WTC11 (cell line): ENCODE measurements at regions not wholly inside any gene's neighbourhood (a gene's known extent, or its start where the extent isn't known, plus 50 kb on each side); places are given as distances from the start of the nearest gene placed in this dataset.

ENCODE experiments used
- ATAC-seq: fragments of 200-7000 bp; cut with Tn5 transposase; 2 replicates; pipeline ENCODE4 v1.10.0; 2021; ENCODE audit warnings: mild to moderate bottlenecking, moderate library complexity
- CTCF ChIA-PET: fragments of 300-600 bp; sonication (Branson Sonifier 250); formaldehyde crosslinking; loops from one replicate; lab custom pipeline; 2021; ENCODE audit warnings: antibody characterized with exemption; lab: Charles Lee
- POLR2A ChIA-PET: fragments of 350-600 bp; sonication (Branson Sonifier 250); formaldehyde crosslinking; loops from one replicate; lab custom pipeline; 2021; ENCODE audit warnings: antibody characterized with exemption; lab: Charles Lee
- DNase-seq: peaks from one replicate; pipeline ENCODE4 v3.0.0; 2021; ENCODE audit warnings: low spot score
- H3K27ac Mint-ChIP-seq: 2 replicates; pipeline ENCODE4 v1.8.0; 2021; ENCODE audit warnings: mixed read lengths
- H3K27me3 Mint-ChIP-seq: 2 replicates; pipeline ENCODE4 v1.8.0; 2021; ENCODE audit warnings: low read depth, mild to moderate bottlenecking, moderate library complexity, mixed read lengths
- H3K36me3 Mint-ChIP-seq: 2 replicates; pipeline ENCODE4 v1.8.0; 2021; ENCODE audit warnings: mixed read lengths
- H3K4me1 Mint-ChIP-seq: 2 replicates; pipeline ENCODE4 v1.8.0; 2022; ENCODE audit warnings: mixed read lengths
- H3K4me3 Mint-ChIP-seq: 2 replicates; pipeline ENCODE4 v1.8.0; 2021; ENCODE audit warnings: mild to moderate bottlenecking, moderate library complexity, mixed read lengths
- H3K9me3 Mint-ChIP-seq: 2 replicates; pipeline ENCODE4 v1.8.0; 2021; ENCODE audit warnings: mixed read lengths
- ARID4B ChIP-seq: sonication (generic); formaldehyde crosslinking; IDR thresholded peaks from 2 replicates; pipeline ENCODE4 v1.8.0; 2023; ENCODE audit warnings: missing genetic modification reagents, mild to moderate bottlenecking, borderline replicate concordance
- CDX4 ChIP-seq: fragments of 250-450 bp; sonication (Bioruptor Pico); IDR thresholded peaks from 2 replicates; pipeline ENCODE4 v1.9.0; 2021; ENCODE audit warnings: moderate library complexity, mild to moderate bottlenecking, inconsistent platforms, borderline replicate concordance
- E2F5 ChIP-seq: sonication (generic); formaldehyde crosslinking; IDR thresholded peaks from 2 replicates; pipeline ENCODE4 v1.8.1; 2022; ENCODE audit warnings: mild to moderate bottlenecking, moderate library complexity, missing genetic modification reagents
- EMX1 ChIP-seq: fragments of 250-450 bp; sonication (Bioruptor Pico); IDR thresholded peaks from 2 replicates; pipeline ENCODE4 v1.8.0; 2021; ENCODE audit warnings: mild to moderate bottlenecking
- ERG ChIP-seq: fragments of 250-450 bp; sonication (Bioruptor Pico); IDR thresholded peaks from 2 replicates; pipeline ENCODE4 v1.8.0; 2021; ENCODE audit warnings: mild to moderate bottlenecking
- HMGXB4 ChIP-seq: sonication (generic); formaldehyde crosslinking; IDR thresholded peaks from 2 replicates; pipeline ENCODE4 v1.8.1; 2023; ENCODE audit warnings: mild to moderate bottlenecking, moderate library complexity, missing genetic modification reagents
- NR3C1 ChIP-seq: sonication (generic); formaldehyde crosslinking; conservative IDR thresholded peaks from 2 replicates; pipeline ENCODE4 v1.8.1; 2023; ENCODE audit warnings: low read depth, mild to moderate bottlenecking, missing genetic modification reagents
- OVOL2 ChIP-seq: fragments of 250-450 bp; sonication (Bioruptor Pico); IDR thresholded peaks from 2 replicates; pipeline ENCODE4 v1.9.0; 2021; ENCODE audit warnings: mild to moderate bottlenecking, borderline replicate concordance
- SOX15 ChIP-seq: fragments of 250-450 bp; sonication (Bioruptor Pico); IDR thresholded peaks from 2 replicates; pipeline ENCODE4 v1.9.0; 2021; ENCODE audit warnings: mild to moderate bottlenecking
- STAT6 ChIP-seq: sonication (generic); formaldehyde crosslinking; conservative IDR thresholded peaks from 2 replicates; pipeline ENCODE4 v1.8.1; 2023; ENCODE audit warnings: mild to moderate bottlenecking, low read depth, missing genetic modification reagents, moderate library complexity
- USF1 ChIP-seq: sonication (generic); formaldehyde crosslinking; IDR thresholded peaks from 2 replicates; pipeline ENCODE4 v1.8.0; 2022; ENCODE audit warnings: mild to moderate bottlenecking, missing genetic modification reagents
- ZBTB21 ChIP-seq: sonication (generic); formaldehyde crosslinking; IDR thresholded peaks from 2 replicates; pipeline ENCODE4 v1.8.1; 2023; ENCODE audit warnings: mild to moderate bottlenecking, missing genetic modification reagents, borderline replicate concordance
- ZNF219 ChIP-seq: sonication (generic); formaldehyde crosslinking; IDR thresholded peaks from 2 replicates; pipeline ENCODE4 v1.8.0; 2023; ENCODE audit warnings: missing genetic modification reagents, mild to moderate bottlenecking, borderline replicate concordance
- ZNF232 ChIP-seq: sonication (generic); formaldehyde crosslinking; IDR thresholded peaks from 2 replicates; pipeline ENCODE4 v1.8.0; 2022; ENCODE audit warnings: mild to moderate bottlenecking, missing genetic modification reagents
- ZNF423 ChIP-seq: fragments of 250-450 bp; sonication (Bioruptor Pico); IDR thresholded peaks from 2 replicates; pipeline ENCODE4 v2.1.2; 2022; ENCODE audit warnings: mild to moderate bottlenecking, moderate library complexity
- ZNF671 ChIP-seq: fragments of 250-450 bp; sonication (Bioruptor Pico); IDR thresholded peaks from 2 replicates; pipeline ENCODE4 v1.8.0; 2021; ENCODE audit warnings: mild to moderate bottlenecking
- ZSCAN18 ChIP-seq: fragments of 250-450 bp; sonication (Bioruptor Pico); IDR thresholded peaks from 2 replicates; pipeline ENCODE4 v2.1.2; 2022; ENCODE audit warnings: mild to moderate bottlenecking, moderate library complexity

- Mint-ChIP-seq H3K4me1 (peaks cover 23% of the 10 kb centered on the region), H3K9me3 (peaks cover 45% of the 10 kb centered on the region), H3K27ac (no peak overlapping the region), H3K4me3 (no peak overlapping the region), H3K36me3 (peaks cover 49% of the 10 kb centered on the region), H3K27me3 (peaks cover 9% of the 10 kb centered on the region; the same call in 1 of the 2 replicates)
- DNase-seq, result no peak
- ChIA-PET POLR2A (no interaction called here), CTCF (no interaction called here)
- TF ChIP-seq EMX1 (CRISPR knock-in tag), result no peak
- TF ChIP-seq ZNF232 (CRISPR knock-in tag), result no peak
- no peak for TF ChIP-seq ZNF423 (CRISPR knock-in tag)
- TF ChIP-seq OVOL2 (CRISPR knock-in tag), result no peak
- TF ChIP-seq ZSCAN18 (CRISPR knock-in tag), result no peak
- TF ChIP-seq STAT6, result no peak
- no peak for TF ChIP-seq SOX15 (CRISPR knock-in tag)
- no peak for TF ChIP-seq E2F5 (CRISPR knock-in tag)
- TF ChIP-seq NR3C1 (CRISPR knock-in tag), result no peak
- TF ChIP-seq ZNF219 (CRISPR knock-in tag), result no peak
- TF ChIP-seq USF1 (CRISPR knock-in tag), result no peak
- TF ChIP-seq ERG (CRISPR knock-in tag), result no peak
- no peak for TF ChIP-seq HMGXB4
- TF ChIP-seq ARID4B, result no peak
- TF ChIP-seq CDX4 (CRISPR knock-in tag), result no peak
- TF ChIP-seq ZBTB21 (CRISPR knock-in tag), result no peak
- no peak for TF ChIP-seq ZNF671 (CRISPR knock-in tag)
- no peak for ATAC-seq
Measured at GRCh38 chr11:70918242-70918641, 334.1 kb downstream of the SHANK2 start.
